Activated CD8-positive, alpha-beta memory T cell treated with anti-CD3 and anti-CD28 coated beads for 36 hours (primary cell): ENCODE measurements at regions not wholly inside any gene's neighbourhood (a gene's known extent, or its start where the extent isn't known, plus 50 kb on each side); places are given as distances from the start of the nearest gene placed in this dataset.

ENCODE experiments used
- CTCF ChIA-PET: fragments of 350-600 bp; sonication (Branson Sonifier 250); formaldehyde crosslinking; loops from one replicate; lab custom pipeline; 2021; ENCODE audit warnings: antibody characterized with exemption; lab: Charles Lee
- POLR2A ChIA-PET: fragments of 350-600 bp; sonication (Branson Sonifier 250); formaldehyde crosslinking; loops from one replicate; lab custom pipeline; 2021; ENCODE audit warnings: antibody characterized with exemption; lab: Charles Lee

DNA sequence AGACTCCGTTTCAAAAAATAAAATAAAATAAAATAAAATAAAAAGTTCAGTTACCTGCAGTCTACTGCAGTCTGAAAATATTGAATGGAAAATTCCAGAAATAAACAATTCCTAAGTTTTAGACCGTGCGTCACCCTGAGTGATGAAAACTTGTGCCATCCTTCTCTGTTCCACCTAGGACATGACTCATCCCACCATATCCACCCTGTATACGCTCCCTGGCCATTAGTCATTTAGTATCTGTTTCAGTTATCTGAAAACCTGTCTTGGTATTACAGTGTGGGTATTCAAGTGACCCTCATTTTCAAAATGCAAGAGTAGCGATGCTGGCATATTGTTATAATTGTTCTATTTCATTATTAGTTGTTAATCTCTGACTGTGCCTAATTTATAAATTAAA lies 51.8 kb upstream of the TEX48 start:
- CTCF ChIA-PET, result interaction anchor here (1.0 to 3.4 kb wide), 3 partner anchors 15 to 52 kb away, joined by 3 to 15 read pairs (median 3); partner anchors contain the start of gene TEX48
- POLR2A ChIA-PET, result no interaction called here

DNA sequence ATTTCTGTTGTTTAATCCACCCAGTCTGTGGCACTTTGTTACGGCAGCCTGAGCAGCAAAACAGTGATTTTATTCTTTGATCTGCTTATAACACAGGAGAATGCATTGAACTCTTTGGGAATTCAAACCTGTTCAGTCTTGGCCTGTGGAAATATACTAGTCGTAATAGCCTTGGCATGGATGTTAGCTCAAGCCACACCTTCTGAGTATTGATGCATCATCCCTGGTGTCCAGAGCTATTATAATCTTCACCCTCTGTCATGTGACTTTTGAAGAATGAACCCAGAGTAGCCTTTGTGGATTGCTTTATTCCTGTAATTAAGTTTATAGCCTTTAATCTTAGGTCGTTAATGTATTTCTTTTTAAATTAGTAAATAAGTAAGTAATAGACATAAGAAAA lies 50.8 kb upstream of the TEX48 start:
- POLR2A ChIA-PET, result no interaction called here
- CTCF ChIA-PET, result interaction anchor here (1.0 to 3.4 kb wide), 3 partner anchors 14 to 51 kb away, joined by 3 to 15 read pairs (median 3); partner anchors contain the start of gene TEX48
